Activated CD4-positive, alpha-beta memory T cell treated with anti-CD3 and anti-CD28 coated beads for 36 hours (primary cell): ENCODE measurements at regions not wholly inside any gene's neighbourhood (a gene's known extent, or its start where the extent isn't known, plus 50 kb on each side); places are given as distances from the start of the nearest gene placed in this dataset.

Source experiments
- CTCF ChIA-PET: fragments of 350-600 bp; sonication (Branson Sonifier 250); formaldehyde crosslinking; loops from one replicate; lab custom pipeline; 2021; ENCODE audit warnings: antibody characterized with exemption, inconsistent platforms; lab: Charles Lee
- POLR2A ChIA-PET: fragments of 350-600 bp; sonication (Branson Sonifier 250); formaldehyde crosslinking; loops from one replicate; lab custom pipeline; 2021; ENCODE audit warnings: antibody characterized with exemption; lab: Charles Lee
- DNase-seq: peaks from one replicate; pipeline ENCODE4 v3.0.0-alpha.2; 2020
- H3K27ac Mint-ChIP-seq: one replicate; pipeline ENCODE4 v1.8.0; 2021; ENCODE audit warnings: mixed read lengths
- H3K27me3 Mint-ChIP-seq: one replicate; pipeline ENCODE4 v1.8.0; 2021; ENCODE audit warnings: mixed read lengths
- H3K36me3 Mint-ChIP-seq: one replicate; pipeline ENCODE4 v1.8.0; 2021; ENCODE audit warnings: mixed read lengths
- H3K4me1 Mint-ChIP-seq: one replicate; pipeline ENCODE4 v1.8.0; 2021; ENCODE audit warnings: low read depth, mixed read lengths
- H3K4me3 Mint-ChIP-seq: one replicate; pipeline ENCODE4 v1.8.0; 2021; ENCODE audit warnings: mild to moderate bottlenecking, mixed read lengths
- H3K9me3 Mint-ChIP-seq: one replicate; pipeline ENCODE4 v1.8.0; 2021; ENCODE audit warnings: mixed read lengths
- intact Hi-C: fragments of 100-400 bp; cut with micrococcal nuclease; formaldehyde crosslinking; loops from one replicate; pipeline ENCODE4 v1.15.1; 2023

GRCh38 chr3:161555320-161555719, 58.7 kb downstream of the OTOL1 start:
- Mint-ChIP-seq H3K27me3 (peaks cover 5% of the 10 kb centered on the region), H3K4me3 (no peak overlapping the region), H3K36me3 (no peaks in the 10 kb centered on the region), H3K4me1 (no peaks in the 10 kb centered on the region), H3K9me3 (no peaks in the 10 kb centered on the region), H3K27ac (no peak overlapping the region)
- POLR2A ChIA-PET = no interaction called here
- intact Hi-C loops = no loop called here
- DNase-seq = no peak
- CTCF ChIA-PET = interaction anchor here (0.8 kb wide), 1 partner anchor 744 kb away, joined by 3 read pairs; no protein-coding TSS in a partner anchor

- no peak for DNase-seq
- ChIA-PET CTCF (no interaction called here), POLR2A (no interaction called here)
- H3K27ac Mint-ChIP-seq = no peak overlapping the region
- intact Hi-C loops = no loop called here
- H3K9me3 Mint-ChIP-seq = no peaks in the 10 kb centered on the region
- H3K27me3 Mint-ChIP-seq = peaks cover 7% of the 10 kb centered on the region
- H3K4me3 Mint-ChIP-seq = no peak overlapping the region
- H3K4me1 Mint-ChIP-seq = no peaks in the 10 kb centered on the region
- H3K36me3 Mint-ChIP-seq = no peaks in the 10 kb centered on the region
Measured at GRCh38 chr3:161556533-161556932, 59.9 kb downstream of the OTOL1 start.

- H3K9me3 Mint-ChIP-seq = no peaks in the 10 kb centered on the region
- ChIA-PET POLR2A (no interaction called here), CTCF (no interaction called here)
- peaks cover 7% of the 10 kb centered on the region for H3K27me3 Mint-ChIP-seq
- H3K4me3 Mint-ChIP-seq = no peak overlapping the region
- H3K4me1 Mint-ChIP-seq = no peaks in the 10 kb centered on the region
- intact Hi-C loops = no loop called here
- no peak for DNase-seq
- no peaks in the 10 kb centered on the region for H3K36me3 Mint-ChIP-seq
- no peak overlapping the region for H3K27ac Mint-ChIP-seq
Measured at GRCh38 chr3:161556941-161557340, 60.3 kb downstream of the OTOL1 start.

GRCh38 chr3:161557445-161558150, 61.0 kb downstream of the OTOL1 start:
- Mint-ChIP-seq H3K27me3 (peaks cover 7% of the 10 kb centered on the region), H3K4me3 (no peak overlapping the region), H3K36me3 (no peaks in the 10 kb centered on the region), H3K27ac (no peak overlapping the region), H3K4me1 (no peaks in the 10 kb centered on the region), H3K9me3 (no peaks in the 10 kb centered on the region)
- no peak for DNase-seq
- ChIA-PET POLR2A (no interaction called here), CTCF (no interaction called here)
- intact Hi-C loops = no loop called here

- Mint-ChIP-seq H3K9me3 (no peaks in the 10 kb centered on the region), H3K27me3 (peaks cover 5% of the 10 kb centered on the region), H3K27ac (no peak overlapping the region), H3K4me1 (no peaks in the 10 kb centered on the region), H3K4me3 (no peak overlapping the region), H3K36me3 (no peaks in the 10 kb centered on the region)
- no peak for DNase-seq
- ChIA-PET CTCF (no interaction called here), POLR2A (no interaction called here)
- intact Hi-C loops = no loop called here
Measured at GRCh38 chr3:161558236-161558635, 61.6 kb downstream of the OTOL1 start.

- Mint-ChIP-seq H3K27me3 (peaks cover 2% of the 10 kb centered on the region), H3K4me1 (no peaks in the 10 kb centered on the region), H3K36me3 (no peaks in the 10 kb centered on the region), H3K9me3 (no peaks in the 10 kb centered on the region), H3K4me3 (no peak overlapping the region), H3K27ac (no peak overlapping the region)
- DNase-seq = no peak
- ChIA-PET CTCF (no interaction called here), POLR2A (no interaction called here)
- intact Hi-C loops = no loop called here
Measured at GRCh38 chr3:161559177-161559998, 62.8 kb downstream of the OTOL1 start.

- Mint-ChIP-seq H3K27ac (no peak overlapping the region), H3K27me3 (peaks cover 2% of the 10 kb centered on the region), H3K4me1 (no peaks in the 10 kb centered on the region), H3K4me3 (no peak overlapping the region), H3K9me3 (no peaks in the 10 kb centered on the region), H3K36me3 (no peaks in the 10 kb centered on the region)
- intact Hi-C loops = no loop called here
- ChIA-PET POLR2A (no interaction called here), CTCF (no interaction called here)
- DNase-seq = peak; percentile 15
Measured at GRCh38 chr3:161560008-161560637, 63.5 kb downstream of the OTOL1 start.

GRCh38 chr3:161567577-161568361, 71.2 kb downstream of the OTOL1 start:
- Mint-ChIP-seq H3K4me3 (no peak overlapping the region), H3K27me3 (no peaks in the 10 kb centered on the region), H3K27ac (no peak overlapping the region), H3K4me1 (no peaks in the 10 kb centered on the region), H3K9me3 (no peaks in the 10 kb centered on the region), H3K36me3 (no peaks in the 10 kb centered on the region)
- intact Hi-C loops = no loop called here
- CTCF ChIA-PET = no interaction called here
- POLR2A ChIA-PET = no interaction called here
- no peak for DNase-seq

- intact Hi-C loops = no loop called here
- H3K27ac Mint-ChIP-seq = no peak overlapping the region
- H3K36me3 Mint-ChIP-seq = no peaks in the 10 kb centered on the region
- ChIA-PET CTCF (no interaction called here), POLR2A (no interaction called here)
- no peaks in the 10 kb centered on the region for H3K27me3 Mint-ChIP-seq
- no peak for DNase-seq
- H3K4me3 Mint-ChIP-seq = no peak overlapping the region
- no peaks in the 10 kb centered on the region for H3K4me1 Mint-ChIP-seq
- no peaks in the 10 kb centered on the region for H3K9me3 Mint-ChIP-seq
Measured at GRCh38 chr3:161568671-161569070, 72.1 kb downstream of the OTOL1 start.

- Mint-ChIP-seq H3K27me3 (no peaks in the 10 kb centered on the region), H3K36me3 (no peaks in the 10 kb centered on the region), H3K4me3 (no peak overlapping the region), H3K9me3 (no peaks in the 10 kb centered on the region), H3K4me1 (no peaks in the 10 kb centered on the region), H3K27ac (no peak overlapping the region)
- ChIA-PET POLR2A (no interaction called here), CTCF (no interaction called here)
- intact Hi-C loops = no loop called here
- DNase-seq = no peak
Measured at GRCh38 chr3:161571951-161572350, 75.3 kb downstream of the OTOL1 start.

GRCh38 chr3:161573136-161573535, 76.5 kb downstream of the OTOL1 start:
- DNase-seq = no peak
- POLR2A ChIA-PET = no interaction called here
- CTCF ChIA-PET = no interaction called here
- H3K4me1 Mint-ChIP-seq = no peaks in the 10 kb centered on the region
- H3K27ac Mint-ChIP-seq = no peak overlapping the region
- no peaks in the 10 kb centered on the region for H3K27me3 Mint-ChIP-seq
- intact Hi-C loops = no loop called here
- H3K36me3 Mint-ChIP-seq = no peaks in the 10 kb centered on the region
- no peaks in the 10 kb centered on the region for H3K9me3 Mint-ChIP-seq
- H3K4me3 Mint-ChIP-seq = no peak overlapping the region

GRCh38 chr3:161575901-161576300, 79.3 kb downstream of the OTOL1 start:
- Mint-ChIP-seq H3K4me3 (no peak overlapping the region), H3K9me3 (no peaks in the 10 kb centered on the region), H3K36me3 (no peaks in the 10 kb centered on the region), H3K27ac (no peak overlapping the region), H3K27me3 (no peaks in the 10 kb centered on the region), H3K4me1 (no peaks in the 10 kb centered on the region)
- ChIA-PET POLR2A (no interaction called here), CTCF (no interaction called here)
- intact Hi-C loops = no loop called here
- DNase-seq = no peak
